ENCODE measurements at regions not wholly inside any gene's neighbourhood (a gene's known extent, or its start where the extent isn't known, plus 50 kb on each side); places are given as distances from the start of the nearest gene placed in this dataset.

GRCh38 chr1:230549625-230550024, 92.7 kb upstream of the COG2 start:
- Mint-ChIP-seq H3K36me3 (ENCODE audit: low read depth, unreplicated experiment) (no peaks in the 10 kb centered on the region), H3K27me3 (ENCODE audit: low read depth, unreplicated experiment) (peaks cover 7% of the 10 kb centered on the region), H3K27ac (ENCODE audit: unreplicated experiment) (peak overlapping the region; percentile 26), H3K4me3 (ENCODE audit: unreplicated experiment) (no peak overlapping the region), H3K9me3 (ENCODE audit: unreplicated experiment) (peaks cover 3% of the 10 kb centered on the region), H3K4me1 (ENCODE audit: low read depth, unreplicated experiment) (peaks cover 13% of the 10 kb centered on the region)
- no peaks in the 10 kb centered on the region for H3K9me3 ChIP-seq (ENCODE audit: insufficient read depth, low read depth, low read length)
- H3K9ac ChIP-seq (ENCODE audit: low read length) = no peak overlapping the region
- no peak overlapping the region for H3K27ac ChIP-seq (ENCODE audit: low read depth, low read length)
- FAIRE-seq = no peak
- no peaks in the 10 kb centered on the region for H4K20me1 ChIP-seq (ENCODE audit: insufficient read depth, low read length)
- H3K79me2 ChIP-seq (ENCODE audit: insufficient read depth, low read length) = no peaks in the 10 kb centered on the region
- no peaks in the 10 kb centered on the region for H3K36me3 ChIP-seq (ENCODE audit: insufficient read depth, low read length)
- peaks cover 43% of the 10 kb centered on the region for H3K27me3 ChIP-seq (ENCODE audit: insufficient read depth, low read length)
- DNase-seq (ENCODE audit: low read depth) = no peak
- H2AFZ ChIP-seq (ENCODE audit: low read depth, low read length) = no peak overlapping the region
- no peak for TF ChIP-seq CTCF (IDR thresholded peaks at IDR 0.05; ENCODE audit: insufficient read depth, low read depth, low read length)
- TF ChIP-seq EZH2 (IDR thresholded peaks at IDR 0.05; ENCODE audit: insufficient read depth, low read length) = no peak
- H3K4me2 ChIP-seq (ENCODE audit: low read length) = no peak overlapping the region
- H3K4me1 ChIP-seq (ENCODE audit: insufficient read depth, low read length) = no peaks in the 10 kb centered on the region
- no peak overlapping the region for H3K4me3 ChIP-seq (ENCODE audit: insufficient read depth, low read depth, low read length)

- Histone ChIP-seq H3K27ac (ENCODE audit: low read depth, low read length) (no peak overlapping the region), H3K4me3 (ENCODE audit: insufficient read depth, low read depth, low read length) (no peak overlapping the region), H2AFZ (ENCODE audit: low read depth, low read length) (no peak overlapping the region), H3K27me3 (ENCODE audit: insufficient read depth, low read length) (peaks cover 47% of the 10 kb centered on the region), H3K9ac (ENCODE audit: low read length) (no peak overlapping the region), H3K36me3 (ENCODE audit: insufficient read depth, low read length) (no peaks in the 10 kb centered on the region), H3K4me2 (ENCODE audit: low read length) (no peak overlapping the region), H3K79me2 (ENCODE audit: insufficient read depth, low read length) (no peaks in the 10 kb centered on the region), H3K4me1 (ENCODE audit: insufficient read depth, low read length) (no peaks in the 10 kb centered on the region), H4K20me1 (ENCODE audit: insufficient read depth, low read length) (no peaks in the 10 kb centered on the region), H3K9me3 (ENCODE audit: insufficient read depth, low read depth, low read length) (peaks cover 2% of the 10 kb centered on the region)
- peaks cover 3% of the 10 kb centered on the region for H3K9me3 Mint-ChIP-seq (ENCODE audit: unreplicated experiment)
- no peaks in the 10 kb centered on the region for H3K36me3 Mint-ChIP-seq (ENCODE audit: low read depth, unreplicated experiment)
- no peak overlapping the region for H3K4me3 Mint-ChIP-seq (ENCODE audit: unreplicated experiment)
- H3K27me3 Mint-ChIP-seq (ENCODE audit: low read depth, unreplicated experiment) = peaks cover 7% of the 10 kb centered on the region
- DNase-seq (ENCODE audit: low read depth) (no peak), FAIRE-seq (no peak)
- peaks cover 13% of the 10 kb centered on the region for H3K4me1 Mint-ChIP-seq (ENCODE audit: low read depth, unreplicated experiment)
- no peak for TF ChIP-seq EZH2 (IDR thresholded peaks at IDR 0.05; ENCODE audit: insufficient read depth, low read length)
- TF ChIP-seq CTCF (IDR thresholded peaks at IDR 0.05; ENCODE audit: insufficient read depth, low read depth, low read length) = no peak
- no peak overlapping the region for H3K27ac Mint-ChIP-seq (ENCODE audit: unreplicated experiment)
Measured at GRCh38 chr1:230548997-230549396, 93.3 kb upstream of the COG2 start.

- peaks cover 17% of the 10 kb centered on the region for H3K4me1 Mint-ChIP-seq (ENCODE audit: low read depth, unreplicated experiment)
- Histone ChIP-seq H4K20me1 (ENCODE audit: insufficient read depth, low read length) (no peaks in the 10 kb centered on the region), H2AFZ (ENCODE audit: low read depth, low read length) (no peak overlapping the region), H3K9ac (ENCODE audit: low read length) (no peak overlapping the region), H3K4me2 (ENCODE audit: low read length) (no peak overlapping the region), H3K4me1 (ENCODE audit: insufficient read depth, low read length) (no peaks in the 10 kb centered on the region), H3K27me3 (ENCODE audit: insufficient read depth, low read length) (peaks cover 52% of the 10 kb centered on the region), H3K27ac (ENCODE audit: low read depth, low read length) (no peak overlapping the region), H3K9me3 (ENCODE audit: insufficient read depth, low read depth, low read length) (peaks cover 2% of the 10 kb centered on the region), H3K4me3 (ENCODE audit: insufficient read depth, low read depth, low read length) (no peak overlapping the region), H3K36me3 (ENCODE audit: insufficient read depth, low read length) (no peaks in the 10 kb centered on the region), H3K79me2 (ENCODE audit: insufficient read depth, low read length) (no peaks in the 10 kb centered on the region)
- no peak overlapping the region for H3K27ac Mint-ChIP-seq (ENCODE audit: unreplicated experiment)
- no peak for TF ChIP-seq CTCF (IDR thresholded peaks at IDR 0.05; ENCODE audit: insufficient read depth, low read depth, low read length)
- no peak for TF ChIP-seq EZH2 (IDR thresholded peaks at IDR 0.05; ENCODE audit: insufficient read depth, low read length)
- peaks cover 7% of the 10 kb centered on the region for H3K27me3 Mint-ChIP-seq (ENCODE audit: low read depth, unreplicated experiment)
- FAIRE-seq = no peak
- H3K4me3 Mint-ChIP-seq (ENCODE audit: unreplicated experiment) = no peak overlapping the region
- no peaks in the 10 kb centered on the region for H3K36me3 Mint-ChIP-seq (ENCODE audit: low read depth, unreplicated experiment)
- peaks cover 3% of the 10 kb centered on the region for H3K9me3 Mint-ChIP-seq (ENCODE audit: unreplicated experiment)
- DNase-seq (ENCODE audit: low read depth) = no peak
Measured at GRCh38 chr1:230548357-230548756, 93.9 kb upstream of the COG2 start.
